HuH-7.5 (cell line): ENCODE measurements at regions not wholly inside any gene's neighbourhood (a gene's known extent, or its start where the extent isn't known, plus 50 kb on each side); places are given as distances from the start of the nearest gene placed in this dataset.

ENCODE experiments used
- DNase-seq: peaks from one replicate; pipeline ENCODE4 v3.0.0; 2011; ENCODE audit warnings: low spot score

- no peak for DNase-seq
Observed at GRCh38 chr5:143586781-143587362, 183.4 kb upstream of the NR3C1 start.

- DNase-seq = no peak
Observed at GRCh38 chr5:143585970-143586369, 182.5 kb upstream of the NR3C1 start.

- no peak for DNase-seq
Observed at GRCh38 chr5:143583409-143583808, 179.9 kb upstream of the NR3C1 start.

GRCh38 chr5:143582869-143583268 lies 179.4 kb upstream of the NR3C1 start:
- DNase-seq = no peak

DNA sequence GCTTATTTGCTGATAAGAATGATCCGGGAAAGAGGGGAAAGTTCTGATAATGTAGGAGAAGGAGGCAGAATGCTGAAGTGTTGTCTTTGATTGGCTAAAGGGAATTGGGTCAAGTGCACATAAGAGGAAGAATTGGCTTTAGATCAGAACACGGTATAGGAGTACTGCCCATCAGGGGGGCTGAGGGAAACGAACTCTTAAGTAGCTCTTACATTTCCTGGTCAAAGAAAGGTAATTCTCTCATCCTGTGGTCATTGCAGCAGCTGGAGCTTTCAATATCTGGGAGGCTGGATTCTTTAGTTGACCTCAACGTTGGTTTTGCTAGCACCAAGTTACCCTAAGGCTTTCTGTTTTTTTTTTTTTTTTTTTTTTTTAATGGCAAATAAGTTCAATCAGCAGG lies 178.7 kb upstream of the NR3C1 start:
- DNase-seq = no peak

DNA sequence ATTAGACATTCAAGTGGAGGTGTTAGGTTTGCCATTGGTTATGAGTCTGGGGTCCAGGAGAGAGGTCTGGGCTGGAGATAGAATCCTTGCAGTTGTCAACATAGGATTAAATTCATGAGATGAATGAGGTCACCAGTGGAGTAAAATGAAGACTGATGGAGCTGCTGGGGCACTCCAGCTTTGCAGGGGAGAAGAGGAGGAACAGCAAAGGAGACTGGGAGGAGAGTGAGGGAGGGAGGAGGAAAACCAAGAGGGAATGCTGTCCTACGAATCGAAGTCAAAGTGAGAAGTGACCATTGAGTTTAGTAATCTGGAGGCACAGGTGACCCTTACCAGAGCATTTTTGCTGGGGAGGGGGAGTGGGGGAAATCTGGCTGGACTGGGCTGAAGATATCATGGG lies 178.2 kb upstream of the NR3C1 start:
- DNase-seq = no peak

DNA sequence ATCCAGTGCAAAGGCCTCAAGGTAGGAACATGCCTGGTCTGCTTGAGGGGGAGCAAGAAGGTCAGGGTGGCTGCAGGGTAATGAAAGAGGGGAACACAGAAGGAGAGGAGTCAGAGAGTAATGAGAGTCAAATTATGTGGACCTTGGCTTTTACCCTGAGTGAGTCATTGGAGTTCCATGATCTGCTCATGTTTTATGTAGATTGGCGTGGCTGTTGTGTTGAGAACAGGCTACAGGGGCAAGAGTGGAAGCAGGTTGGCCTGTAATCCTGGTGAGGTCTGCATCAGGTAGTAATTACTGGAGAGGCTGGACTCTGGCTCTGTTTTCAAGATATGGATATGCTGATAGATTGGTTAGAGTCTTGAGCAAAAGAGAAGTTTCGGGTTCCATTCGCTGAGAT lies 177.7 kb upstream of the NR3C1 start:
- DNase-seq = no peak

GRCh38 chr5:143576711-143577484 lies 173.4 kb upstream of the NR3C1 start:
- DNase-seq = no peak

DNA sequence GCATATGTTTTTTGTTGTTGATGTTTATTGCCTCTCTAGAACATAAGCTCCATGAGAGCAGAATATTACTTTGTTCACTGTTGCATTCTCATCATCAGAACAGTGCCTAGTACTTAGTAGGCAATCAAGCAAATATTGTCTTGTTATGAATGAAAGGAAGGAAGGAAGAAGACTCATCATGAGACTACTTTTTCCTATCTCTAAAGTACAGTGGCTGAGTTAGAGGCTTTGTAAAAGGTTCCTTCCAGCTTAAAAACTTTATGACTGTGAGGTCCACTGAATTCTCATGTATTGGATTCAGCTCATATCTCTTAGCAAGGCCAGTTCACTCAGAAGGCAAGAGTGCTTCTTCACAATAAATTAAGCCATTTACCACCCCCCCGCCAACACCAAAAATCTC lies 171.8 kb upstream of the NR3C1 start:
- DNase-seq = no peak

GRCh38 chr5:143574236-143574635 lies 170.8 kb upstream of the NR3C1 start:
- DNase-seq = no peak

GRCh38 chr5:143573568-143574170 lies 170.2 kb upstream of the NR3C1 start:
- DNase-seq = no peak

- no peak for DNase-seq
Observed at GRCh38 chr5:143572671-143573070, 169.2 kb upstream of the NR3C1 start.

GRCh38 chr5:143571642-143572624 lies 168.4 kb upstream of the NR3C1 start:
- no peak for DNase-seq

GRCh38 chr5:143570989-143571388 lies 167.5 kb upstream of the NR3C1 start:
- DNase-seq = no peak

GRCh38 chr5:143569722-143570567 lies 166.5 kb upstream of the NR3C1 start:
- DNase-seq = no peak

DNA sequence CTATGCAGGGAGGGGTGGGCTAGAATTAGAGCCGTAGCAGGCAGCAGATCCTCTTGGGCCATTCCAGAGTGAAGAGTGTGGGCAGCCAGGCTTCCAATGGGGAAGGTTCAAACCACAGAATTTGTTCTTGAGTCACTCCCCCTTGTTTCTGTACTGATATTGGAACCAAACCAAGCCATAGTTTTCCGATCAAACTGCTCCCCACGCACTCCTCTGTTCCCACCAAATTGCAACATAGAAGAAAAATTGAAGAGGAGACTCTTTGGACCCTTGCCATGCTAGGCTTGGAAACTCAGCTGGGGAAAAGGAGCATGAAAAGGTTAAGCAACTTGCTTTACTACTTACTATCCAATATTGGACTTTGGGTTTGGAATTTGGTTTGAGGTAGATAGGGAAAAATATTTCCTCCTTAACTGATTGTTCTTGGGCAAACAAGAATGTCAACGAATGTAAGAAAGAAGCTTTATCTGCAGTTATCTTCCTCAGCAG lies 165.8 kb upstream of the NR3C1 start:
- DNase-seq = no peak

DNA sequence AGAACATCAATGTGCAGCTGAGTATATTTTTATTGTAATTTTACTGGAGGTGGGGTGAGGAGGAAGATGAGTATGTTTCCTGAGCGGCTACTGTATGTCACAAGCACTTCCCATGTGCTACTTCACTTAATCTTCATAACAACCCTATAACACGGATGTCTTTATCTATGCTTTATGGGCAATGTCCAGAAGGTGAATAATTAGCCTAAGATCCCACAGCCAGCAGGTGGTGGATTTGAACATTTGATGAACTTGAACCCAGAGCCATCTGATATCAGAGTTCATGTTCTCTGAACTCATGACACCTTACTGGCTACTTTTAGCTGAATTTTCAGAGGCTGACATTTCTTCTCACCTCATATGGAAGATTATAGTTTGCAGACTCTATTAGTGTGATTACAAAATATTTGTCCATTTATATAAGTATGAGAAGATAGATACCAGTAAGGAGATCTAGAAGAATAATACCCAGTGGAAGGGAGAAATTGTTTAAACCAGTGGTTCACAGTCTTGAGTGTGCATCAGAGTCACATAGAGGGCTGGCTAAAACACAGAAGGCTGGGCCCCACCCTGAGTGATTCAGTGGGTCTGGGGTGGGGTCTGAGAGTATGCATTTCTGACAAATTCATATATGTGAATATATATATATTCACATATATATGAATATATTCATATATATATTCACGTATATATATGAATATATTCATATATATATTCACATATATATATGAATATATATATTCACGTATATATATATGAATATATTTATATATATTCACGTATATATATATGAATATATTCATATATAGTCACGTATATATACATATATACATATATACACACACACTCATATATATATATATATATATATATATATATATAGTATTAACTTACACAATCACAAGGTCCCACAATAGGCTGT lies 164.4 kb upstream of the NR3C1 start:
- DNase-seq = no peak

- DNase-seq = no peak
Observed at GRCh38 chr5:143566139-143566538, 162.7 kb upstream of the NR3C1 start.

GRCh38 chr5:143564417-143564816 lies 160.9 kb upstream of the NR3C1 start:
- no peak for DNase-seq

DNA sequence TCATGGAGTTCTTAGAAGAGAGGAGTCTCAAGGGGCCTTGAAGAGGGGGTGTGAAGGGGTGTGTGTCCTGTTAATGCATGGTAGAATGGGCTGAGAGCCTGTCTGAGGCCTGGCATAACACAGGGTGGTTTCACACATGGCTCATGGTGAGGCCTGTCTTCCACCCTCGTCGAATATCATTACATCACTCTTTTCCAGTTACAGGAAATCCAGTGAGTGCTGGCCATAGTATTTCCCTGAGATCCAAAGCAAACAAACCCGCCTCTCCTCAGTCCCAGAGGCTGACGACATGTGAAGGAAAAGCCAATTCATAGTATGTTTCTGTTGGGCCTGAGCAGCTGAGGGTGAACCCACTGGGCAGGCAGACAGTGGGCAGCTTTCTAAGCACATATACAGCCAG lies 159.4 kb upstream of the NR3C1 start:
- DNase-seq = no peak
